Esophagus muscularis mucosa (tissue), 4 donors: ENCODE measurements at regions not wholly inside any gene's neighbourhood (a gene's known extent, or its start where the extent isn't known, plus 50 kb on each side); places are given as distances from the start of the nearest gene placed in this dataset.

Source experiments
- DNase-seq: peaks from one replicate; pipeline ENCODE4 v3.0.0-alpha.2; 2017; ENCODE audit errors: extremely low spot score
- H3K27ac ChIP-seq, 4 donors: fragments of 200-600 bp; sonication (generic); replicated peaks in 1 of 4; 1 replicate in 3 of 4; 2 replicates in 1 of 4; pipeline ENCODE4 v1.5.1; 2016 to 2019; ENCODE audit warnings: mild to moderate bottlenecking in 1 of 4
- H3K27me3 ChIP-seq, 4 donors: fragments of 200-600 bp; sonication (generic); one replicate each; pipeline versions ENCODE4 v1.5.1 to v1.6.0; 2016 to 2019
- H3K36me3 ChIP-seq, 4 donors: fragments of 200-600 bp; sonication (generic); one replicate each; pipeline ENCODE4 v1.5.1; 2016 to 2019
- H3K4me1 ChIP-seq, 4 donors: fragments of 200-600 bp; sonication (generic); one replicate each; pipeline ENCODE4 v1.5.1; 2016 to 2019
- H3K4me3 ChIP-seq, 4 donors: fragments of 200-600 bp; sonication (generic); 1 replicate in 2 of 4; 2 replicates in 2 of 4; pipeline ENCODE4 v1.5.1; 2016 to 2019; ENCODE audit warnings: mild to moderate bottlenecking in 4 of 4, moderate library complexity in 1 of 4
- H3K9me3 ChIP-seq, 4 donors: fragments of 200-600 bp; sonication (generic); 1 replicate in 3 of 4; 2 replicates in 1 of 4; pipeline ENCODE4 v1.5.1; 2016 to 2019
- CTCF ChIP-seq, 3 experiments: fragments of 200-600 bp in 2 of 3; fragments of 450-650 bp in 1 of 3; sonication (generic) in 2 of 3; IDR thresholded peaks; one replicate each; pipeline ENCODE4 v1.5.1; 2017 to 2019; ENCODE audit warnings: antibody characterized with exemption in 3 of 3, mild to moderate bottlenecking in 2 of 3, moderate library complexity in 1 of 3
- EP300 ChIP-seq: sonication (generic); formaldehyde crosslinking; IDR thresholded peaks from one replicate; pipeline ENCODE4 v1.6.1; 2017; ENCODE audit warnings: antibody characterized with exemption
- POLR2A ChIP-seq: fragments of 450-650 bp; IDR thresholded peaks from one replicate; pipeline ENCODE4 v1.6.1; 2017; ENCODE audit warnings: antibody characterized with exemption, moderate library complexity, mild to moderate bottlenecking, low read depth
- POLR2AphosphoS5 ChIP-seq, 2 donors: sonication (generic); formaldehyde crosslinking; IDR thresholded peaks; one replicate each; pipeline ENCODE4 v1.6.1; 2017; ENCODE audit warnings: antibody characterized with exemption in 2 of 2
- WGBS: methylation state at CpG from one replicate; pipeline ENCODE4 v1.1.5; 2018; 5-methylcytosine and 5-hydroxymethylcytosine counted together
- intact Hi-C: fragments of 100-400 bp; cut with DNase I; formaldehyde crosslinking; loops from one replicate; pipeline ENCODE4 v1.15.1; 2023

- TF ChIP-seq EP300 (no peak), POLR2A (no peak), POLR2AphosphoS5 (IDR thresholded peaks at IDR 0.05) (no peak), CTCF (IDR thresholded peaks at IDR 0.05) (no peak)
- intact Hi-C loops, result no loop called here
- Histone ChIP-seq H3K4me1 (peaks cover 0 to 6% (median 2%) of the 10 kb centered on the region in 4 donors), H3K36me3 (no peaks in the 10 kb centered on the region), H3K9me3 (no peaks in the 10 kb centered on the region), H3K27me3 (peaks cover 0 to 6% (median 0%) of the 10 kb centered on the region in 4 donors), H3K4me3 (no peak overlapping the region), H3K27ac (no peak overlapping the region)
- WGBS, result 80% methylated on average over 21 of the region's 23 CpGs
- no peak for DNase-seq
Measured at GRCh38 chr2:120503793-120504571, 158.0 kb downstream of the INHBB start.

GRCh38 chr2:120504936-120505705, 159.2 kb downstream of the INHBB start:
- Histone ChIP-seq H3K9me3 (no peaks in the 10 kb centered on the region), H3K36me3 (no peaks in the 10 kb centered on the region), H3K4me3 (no peak overlapping the region), H3K27ac (no peak overlapping the region), H3K4me1 (peaks cover 0 to 9% (median 2%) of the 10 kb centered on the region in 4 donors), H3K27me3 (peaks cover 0 to 11% (median 0%) of the 10 kb centered on the region in 4 donors)
- DNase-seq, result no peak
- WGBS, result 92% methylated on average over 15 of the region's 15 CpGs
- TF ChIP-seq POLR2A (no peak), POLR2AphosphoS5 (IDR thresholded peaks at IDR 0.05) (no peak), EP300 (no peak), CTCF (IDR thresholded peaks at IDR 0.05) (no peak)
- intact Hi-C loops, result no loop called here

GRCh38 chr2:120508567-120509041, 162.7 kb downstream of the INHBB start:
- no peak for DNase-seq
- TF ChIP-seq CTCF (IDR thresholded peaks at IDR 0.05) (no peak), POLR2A (no peak), POLR2AphosphoS5 (IDR thresholded peaks at IDR 0.05) (no peak), EP300 (no peak)
- 72% methylated on average over 7 of the region's 7 CpGs for WGBS

GRCh38 chr2:120509213-120509815, 163.4 kb downstream of the INHBB start:
- H3K27ac ChIP-seq, result no peak overlapping the region
- WGBS, result 96% methylated on average over 12 of the region's 14 CpGs
- no peak overlapping the region for H3K4me3 ChIP-seq
- intact Hi-C loops, result no loop called here
- peaks cover 0 to 22% (median 0%) of the 10 kb centered on the region in 4 donors for H3K27me3 ChIP-seq
- DNase-seq, result no peak
- H3K36me3 ChIP-seq, result no peaks in the 10 kb centered on the region
- H3K9me3 ChIP-seq, result no peaks in the 10 kb centered on the region
- H3K4me1 ChIP-seq, result peaks cover 0 to 9% (median 2%) of the 10 kb centered on the region in 4 donors
- TF ChIP-seq EP300 (no peak), POLR2A (no peak), CTCF (IDR thresholded peaks at IDR 0.05) (no peak), POLR2AphosphoS5 (IDR thresholded peaks at IDR 0.05) (no peak)

More at GRCh38 chr2:120508567-120509041, 162.7 kb downstream of the INHBB start:
- Histone ChIP-seq H3K27ac (no peak overlapping the region), H3K4me1 (peaks cover 0 to 9% (median 2%) of the 10 kb centered on the region in 4 donors), H3K27me3 (peaks cover 0 to 22% (median 0%) of the 10 kb centered on the region in 4 donors), H3K9me3 (no peaks in the 10 kb centered on the region), H3K4me3 (no peak overlapping the region), H3K36me3 (no peaks in the 10 kb centered on the region)
- intact Hi-C loops, result no loop called here
